Esophagus squamous epithelium (tissue), 4 donors: ENCODE measurements at regions not wholly inside any gene's neighbourhood (a gene's known extent, or its start where the extent isn't known, plus 50 kb on each side); places are given as distances from the start of the nearest gene placed in this dataset.
"Not testable (repeated sequence)": the region's sequence is repeated elsewhere in the genome, so short reads cannot be mapped to it uniquely, and the experiment has no call there.

Experiments
- CTCF ChIP-seq, 6 experiments: fragments of 450-650 bp in 4 of 6; fragments of 200-600 bp in 2 of 6; sonication (generic) in 2 of 6; IDR thresholded peaks; one replicate each; pipeline ENCODE4 v1.5.1; 2016 to 2019; ENCODE audit warnings: antibody characterized with exemption in 6 of 6, mild to moderate bottlenecking in 4 of 6, moderate library complexity in 4 of 6
- POLR2A ChIP-seq, 4 donors: fragments of 450-650 bp; IDR thresholded peaks; one replicate each; pipeline ENCODE4 v1.6.1; 2017; ENCODE audit warnings: antibody characterized with exemption in 4 of 4, mild to moderate bottlenecking in 4 of 4, moderate library complexity in 3 of 4

GRCh38 chr2:142545999-142546398 lies 331.5 kb upstream of the KYNU start:
- TF ChIP-seq POLR2A, CTCF (IDR thresholded peaks at IDR 0.05): not testable (repeated sequence)
